Neural progenitor cell (in vitro differentiated cells): ENCODE measurements at regions not wholly inside any gene's neighbourhood (a gene's known extent, or its start where the extent isn't known, plus 50 kb on each side); places are given as distances from the start of the nearest gene placed in this dataset.

Experiments used
- CTCF ChIP-seq: fragments of 200-600 bp; sonication (generic); IDR thresholded peaks from 2 replicates; pipeline ENCODE4 v1.5.1; 2017; ENCODE audit warnings: antibody characterized with exemption, mild to moderate bottlenecking
- EZH2 ChIP-seq: fragments of 200-600 bp; sonication (generic); IDR thresholded peaks from 2 replicates; pipeline ENCODE4 v1.6.1; 2017; ENCODE audit warnings: antibody characterized with exemption, mild to moderate bottlenecking, moderate library complexity
- EZH2phosphoT487 ChIP-seq: fragments of 200-600 bp; sonication (generic); IDR thresholded peaks from 2 replicates; pipeline ENCODE4 v1.6.1; 2017; ENCODE audit warnings: antibody characterized with exemption

- TF ChIP-seq CTCF (no peak), EZH2 (no peak), EZH2phosphoT487 (no peak)
Observed at GRCh38 chr9:108444400-108445358, 411.1 kb downstream of the ACTL7B start.
